Gastroesophageal sphincter (tissue), 3 donors: ENCODE measurements at regions not wholly inside any gene's neighbourhood (a gene's known extent, or its start where the extent isn't known, plus 50 kb on each side); places are given as distances from the start of the nearest gene placed in this dataset.

Experiments
- EP300 ChIP-seq: sonication (generic); formaldehyde crosslinking; IDR thresholded peaks from one replicate; pipeline ENCODE4 v1.6.1; 2017; ENCODE audit warnings: antibody characterized with exemption, mild to moderate bottlenecking
- TF ChIP-seq, protein P1 (sequence below), 4 experiments: fragments of 200-600 bp in 2 of 4; fragments of 450-650 bp in 2 of 4; sonication (generic) in 1 of 4; IDR thresholded peaks; one replicate each; pipeline ENCODE4 v1.5.1; 2017 to 2019; ENCODE audit warnings: antibody characterized with exemption in 4 of 4, mild to moderate bottlenecking in 2 of 4, moderate library complexity in 2 of 4

DNA sequence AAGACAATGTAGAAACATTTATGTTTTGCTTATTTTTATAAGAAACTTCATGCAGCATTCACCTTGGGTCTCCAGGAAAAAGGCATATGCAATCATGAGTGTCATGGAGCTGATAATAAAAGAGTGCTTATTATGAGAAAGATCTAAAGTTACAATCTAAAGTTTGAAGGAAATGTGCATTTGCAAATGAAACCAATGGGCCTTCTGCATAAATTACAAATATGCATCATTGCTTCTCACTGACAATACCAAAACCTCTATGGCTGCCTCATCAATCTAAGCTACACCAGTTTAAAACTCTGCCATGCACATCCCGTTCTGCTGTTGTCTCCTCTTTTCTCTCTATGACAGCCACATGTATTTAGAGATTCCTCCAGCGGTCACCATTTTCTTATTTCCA, 103.2 kb upstream of the ABI3BP start:
- TF ChIP-seq, protein P1, sequence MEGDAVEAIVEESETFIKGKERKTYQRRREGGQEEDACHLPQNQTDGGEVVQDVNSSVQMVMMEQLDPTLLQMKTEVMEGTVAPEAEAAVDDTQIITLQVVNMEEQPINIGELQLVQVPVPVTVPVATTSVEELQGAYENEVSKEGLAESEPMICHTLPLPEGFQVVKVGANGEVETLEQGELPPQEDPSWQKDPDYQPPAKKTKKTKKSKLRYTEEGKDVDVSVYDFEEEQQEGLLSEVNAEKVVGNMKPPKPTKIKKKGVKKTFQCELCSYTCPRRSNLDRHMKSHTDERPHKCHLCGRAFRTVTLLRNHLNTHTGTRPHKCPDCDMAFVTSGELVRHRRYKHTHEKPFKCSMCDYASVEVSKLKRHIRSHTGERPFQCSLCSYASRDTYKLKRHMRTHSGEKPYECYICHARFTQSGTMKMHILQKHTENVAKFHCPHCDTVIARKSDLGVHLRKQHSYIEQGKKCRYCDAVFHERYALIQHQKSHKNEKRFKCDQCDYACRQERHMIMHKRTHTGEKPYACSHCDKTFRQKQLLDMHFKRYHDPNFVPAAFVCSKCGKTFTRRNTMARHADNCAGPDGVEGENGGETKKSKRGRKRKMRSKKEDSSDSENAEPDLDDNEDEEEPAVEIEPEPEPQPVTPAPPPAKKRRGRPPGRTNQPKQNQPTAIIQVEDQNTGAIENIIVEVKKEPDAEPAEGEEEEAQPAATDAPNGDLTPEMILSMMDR (IDR thresholded peaks at IDR 0.05), result no peak
- TF ChIP-seq EP300, result no peak
